Pancreas (tissue), 10 donors: ENCODE measurements at regions not wholly inside any gene's neighbourhood (a gene's known extent, or its start where the extent isn't known, plus 50 kb on each side); places are given as distances from the start of the nearest gene placed in this dataset.

Experiments
- ATAC-seq, 4 donors: fragments of 200-7000 bp; cut with Tn5 transposase; one replicate each; pipeline versions ENCODE4 v1.8.0 to v1.9.1; 2020; ENCODE audit warnings: mild to moderate bottlenecking in 4 of 4, moderate library complexity in 4 of 4
- DNase-seq, 6 donors: peaks; one replicate each; pipeline ENCODE4 v3.0.0-alpha.2; 2020
- FAIRE-seq: peaks from 2 replicates; lab custom pipeline; 2012; peaks lifted over from hg19 to GRCh38; lab: Jason Lieb, UNC
- H3K27ac ChIP-seq, 4 donors: fragments of 200-600 bp; sonication (generic); 1 replicate in 3 of 4; 2 replicates in 1 of 4; pipeline versions ENCODE4 v1.5.0 to v1.8.0; 2020
- H3K27me3 ChIP-seq, 4 donors: fragments of 200-600 bp; one replicate each; pipeline ENCODE4 v1.8.0; 2021
- H3K36me3 ChIP-seq, 3 donors: fragments of 200-600 bp; sonication (generic) in 1 of 3; one replicate each; pipeline versions ENCODE4 v1.5.0 to v1.8.0; 2020 to 2021
- H3K4me1 ChIP-seq, 3 donors: fragments of 200-600 bp; one replicate each; pipeline ENCODE4 v1.8.0; 2021
- H3K4me3 ChIP-seq, 4 donors: fragments of 200-600 bp; sonication (generic) in 2 of 4; one replicate each; pipeline versions ENCODE4 v1.5.0 to v1.8.0; 2020 to 2021
- H3K9me3 ChIP-seq, 4 donors: fragments of 200-600 bp; one replicate each; pipeline ENCODE4 v1.8.0; 2021
- WGBS, 2 donors: extraction: QIAGEN DNeasy Blood & Tissue Kit; methylation state at CpG; one replicate each; pipeline ENCODE4 v1.1.7; 2013; 5-methylcytosine and 5-hydroxymethylcytosine counted together
- intact Hi-C, 3 donors: fragments of 100-400 bp; cut with DNase I; formaldehyde crosslinking; loops; one replicate each; pipeline versions ENCODE4 v1.11.1 to v1.14.2; 2022
- TF ChIP-seq, protein P1 (sequence below), 4 donors: fragments of 200-600 bp; sonication (generic) in 3 of 4; IDR thresholded peaks; one replicate each; pipeline versions ENCODE4 v1.5.0 to v1.8.0; 2021; ENCODE audit warnings: antibody characterized with exemption in 4 of 4
- donor health status: healthy with polysubstance abuse.
- donor health status: DM: no; HTN: no; CAD: no; lungs with moderate emphysema.
- donor health status: DM: no; HTN: no; CAD: no.
- donor health status: control.
- donor health status: control.
- donor health status: Bipolar disorder and iron deficiency.
- donor health status: DM: yes; HTN: yes; CAD: no.
- donor health status: DM: no; HTN: no; CAD: no.
- donor health status: DM: no; HTN: no; CAD: no.
- donor health status: DM: yes; HTN: yes; CAD: no.

DNA sequence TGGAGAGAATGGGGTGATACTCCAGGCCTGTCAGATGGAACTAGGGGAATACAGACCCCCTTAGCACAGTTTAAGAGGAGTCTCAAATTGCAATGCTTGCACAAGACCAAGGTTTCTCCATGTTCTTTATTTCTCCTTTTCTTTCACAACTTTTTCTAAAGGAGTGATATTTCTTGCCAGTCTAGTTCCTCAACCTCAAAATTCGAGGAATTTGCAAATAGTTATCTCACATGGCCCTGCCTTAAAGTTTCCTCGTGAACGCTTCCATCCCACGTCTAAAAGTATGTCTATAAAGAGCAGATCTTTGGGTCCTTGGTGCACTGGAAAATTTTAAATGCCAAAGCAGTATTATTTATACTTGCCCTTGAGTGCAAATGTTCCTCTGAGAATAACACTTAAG is 373.8 kb upstream of the KLF4 start:
- H3K27me3 ChIP-seq, result no peaks in the 10 kb centered on the region
- no peak for DNase-seq
- H3K4me1 ChIP-seq, result no peaks in the 10 kb centered on the region
- ATAC-seq, result no peak
- TF ChIP-seq, protein P1, sequence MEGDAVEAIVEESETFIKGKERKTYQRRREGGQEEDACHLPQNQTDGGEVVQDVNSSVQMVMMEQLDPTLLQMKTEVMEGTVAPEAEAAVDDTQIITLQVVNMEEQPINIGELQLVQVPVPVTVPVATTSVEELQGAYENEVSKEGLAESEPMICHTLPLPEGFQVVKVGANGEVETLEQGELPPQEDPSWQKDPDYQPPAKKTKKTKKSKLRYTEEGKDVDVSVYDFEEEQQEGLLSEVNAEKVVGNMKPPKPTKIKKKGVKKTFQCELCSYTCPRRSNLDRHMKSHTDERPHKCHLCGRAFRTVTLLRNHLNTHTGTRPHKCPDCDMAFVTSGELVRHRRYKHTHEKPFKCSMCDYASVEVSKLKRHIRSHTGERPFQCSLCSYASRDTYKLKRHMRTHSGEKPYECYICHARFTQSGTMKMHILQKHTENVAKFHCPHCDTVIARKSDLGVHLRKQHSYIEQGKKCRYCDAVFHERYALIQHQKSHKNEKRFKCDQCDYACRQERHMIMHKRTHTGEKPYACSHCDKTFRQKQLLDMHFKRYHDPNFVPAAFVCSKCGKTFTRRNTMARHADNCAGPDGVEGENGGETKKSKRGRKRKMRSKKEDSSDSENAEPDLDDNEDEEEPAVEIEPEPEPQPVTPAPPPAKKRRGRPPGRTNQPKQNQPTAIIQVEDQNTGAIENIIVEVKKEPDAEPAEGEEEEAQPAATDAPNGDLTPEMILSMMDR (IDR thresholded peaks at IDR 0.05), result no peak
- H3K36me3 ChIP-seq, result no peaks in the 10 kb centered on the region
- no peak overlapping the region for H3K4me3 ChIP-seq
- WGBS, 2 donors, result 38 to 60% methylated on average over 4 of the region's 4 CpGs
- no peak overlapping the region for H3K27ac ChIP-seq
- no peaks in the 10 kb centered on the region for H3K9me3 ChIP-seq
- intact Hi-C loops, result no loop called here
- FAIRE-seq, result no peak

DNA sequence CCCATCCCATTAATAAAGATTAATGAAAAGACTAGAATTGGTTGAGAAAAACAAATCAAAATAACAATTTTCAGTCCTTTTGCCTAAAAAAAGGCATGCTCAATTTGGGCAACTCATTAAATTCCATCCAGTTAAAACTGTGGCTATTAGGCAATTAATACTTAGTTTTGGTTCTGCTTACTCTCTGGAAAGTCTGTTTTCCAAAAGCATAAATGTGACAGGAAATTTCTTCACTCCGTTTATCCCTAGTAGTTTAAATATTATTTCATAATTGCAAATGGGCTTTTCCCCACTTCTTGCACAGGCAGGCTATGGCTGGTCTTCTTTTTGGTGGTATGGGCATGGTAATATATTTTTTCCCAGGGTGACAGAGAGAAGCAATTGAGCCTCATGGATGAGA is 373.3 kb upstream of the KLF4 start:
- no peak for ATAC-seq
- WGBS, 2 donors, result 38 to 44% methylated on average over 1 of the region's 1 CpG
- H3K9me3 ChIP-seq, result no peaks in the 10 kb centered on the region
- TF ChIP-seq, protein P1 (IDR thresholded peaks at IDR 0.05), result no peak
- no peak overlapping the region for H3K4me3 ChIP-seq
- H3K36me3 ChIP-seq, result no peaks in the 10 kb centered on the region
- DNase-seq, result no peak
- FAIRE-seq, result no peak
- intact Hi-C loops, result no loop called here
- no peaks in the 10 kb centered on the region for H3K4me1 ChIP-seq
- H3K27ac ChIP-seq, result no peak overlapping the region
- H3K27me3 ChIP-seq, result no peaks in the 10 kb centered on the region

DNA sequence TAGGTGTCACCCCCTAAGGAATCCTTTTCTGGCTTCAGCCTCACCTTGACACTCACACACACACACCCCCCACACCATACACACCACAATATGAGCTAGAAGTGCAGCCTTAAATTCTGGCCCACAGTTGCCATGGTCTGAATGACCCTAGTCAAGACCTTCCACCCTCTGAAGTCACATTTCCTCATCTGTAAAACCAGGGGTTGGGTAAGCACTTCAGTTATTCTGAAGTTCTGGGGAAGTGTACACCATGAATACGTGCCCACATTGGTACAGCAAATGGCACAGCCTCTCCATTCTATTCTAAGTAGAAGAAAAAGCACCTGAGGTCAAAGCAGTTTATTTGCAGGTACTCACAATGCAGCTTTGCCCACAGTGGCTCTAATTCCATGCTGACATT is 372.8 kb upstream of the KLF4 start:
- Histone ChIP-seq H3K4me3 (no peak overlapping the region), H3K9me3 (no peaks in the 10 kb centered on the region), H3K4me1 (no peaks in the 10 kb centered on the region), H3K36me3 (no peaks in the 10 kb centered on the region), H3K27ac (no peak overlapping the region), H3K27me3 (no peaks in the 10 kb centered on the region)
- FAIRE-seq (no peak), DNase-seq (no peak), ATAC-seq (peak in 2 of 4 donors; percentile 52 to 53)
- WGBS, 2 donors, result 63 to 75% methylated on average over 1 of the region's 1 CpG
- intact Hi-C loops, result no loop called here
- TF ChIP-seq, protein P1 (IDR thresholded peaks at IDR 0.05), result no peak

DNA sequence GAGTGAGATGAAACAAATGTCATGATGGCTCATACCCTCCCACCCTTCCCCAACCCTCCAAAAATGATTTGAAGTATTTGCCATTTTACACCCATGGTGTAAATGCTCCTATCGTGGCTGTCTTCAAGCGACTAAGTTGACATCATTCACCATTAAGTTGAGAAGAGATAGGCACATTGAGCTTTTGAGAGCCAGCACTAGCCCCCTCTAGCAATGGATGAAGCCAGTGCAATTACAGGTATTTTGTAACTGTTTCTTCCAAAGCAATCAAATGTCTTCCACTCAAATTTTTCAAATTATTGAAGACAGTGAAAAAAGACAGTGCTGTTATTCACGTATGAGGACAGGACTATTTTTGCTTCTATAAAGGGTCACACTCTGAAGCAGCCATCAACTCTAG is 371.5 kb upstream of the KLF4 start:
- FAIRE-seq, result no peak
- TF ChIP-seq, protein P1 (IDR thresholded peaks at IDR 0.05), result no peak

DNA sequence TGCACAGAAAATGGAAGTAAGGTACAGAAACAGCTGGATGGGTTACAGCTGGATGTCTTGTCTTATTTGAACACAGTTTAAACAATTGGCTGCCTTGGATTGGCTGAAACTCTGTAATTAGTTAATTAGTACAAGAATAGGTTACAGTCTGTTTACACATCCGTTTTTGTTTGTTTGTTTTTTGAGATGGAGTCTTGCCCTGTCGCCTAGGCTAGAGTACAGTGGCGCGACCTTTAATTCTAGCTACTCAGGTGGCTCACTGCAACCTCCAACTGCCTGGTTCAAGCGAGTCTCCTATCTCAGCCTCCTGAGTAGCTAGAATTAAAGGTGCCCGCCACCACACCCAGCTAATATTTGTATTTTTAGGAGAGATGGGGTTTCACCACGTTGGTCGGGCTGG is 368.7 kb upstream of the KLF4 start:
- intact Hi-C loops, result no loop called here
- no peaks in the 10 kb centered on the region for H3K36me3 ChIP-seq
- TF ChIP-seq, protein P1 (IDR thresholded peaks at IDR 0.05), result no peak
- WGBS, 2 donors, result 71 to 72% methylated on average over 8 of the region's 8 CpGs
- ATAC-seq, result no peak
- no peak for FAIRE-seq
- H3K4me1 ChIP-seq, result no peaks in the 10 kb centered on the region
- no peaks in the 10 kb centered on the region for H3K27me3 ChIP-seq
- no peak overlapping the region for H3K4me3 ChIP-seq
- no peaks in the 10 kb centered on the region for H3K9me3 ChIP-seq
- no peak overlapping the region for H3K27ac ChIP-seq
- DNase-seq, result no peak

More for the DNA sequence above, 371.5 kb upstream of the KLF4 start:
- Histone ChIP-seq H3K4me3 (no peak overlapping the region), H3K27me3 (no peaks in the 10 kb centered on the region), H3K27ac (no peak overlapping the region), H3K4me1 (no peaks in the 10 kb centered on the region), H3K36me3 (no peaks in the 10 kb centered on the region), H3K9me3 (no peaks in the 10 kb centered on the region)
- DNase-seq, result no peak
- ATAC-seq, result no peak
- WGBS, 2 donors, result 63 to 75% methylated on average over 3 of the region's 3 CpGs
- intact Hi-C loops, result no loop called here
